GM12878 (cell line): ENCODE measurements at regions not wholly inside any gene's neighbourhood (a gene's known extent, or its start where the extent isn't known, plus 50 kb on each side); places are given as distances from the start of the nearest gene placed in this dataset.
A peak's percentile ranks its signal among the peaks of the same experiment; 100 is the strongest.

Source experiments
- ATAC-seq: fragments of 200-7000 bp; cut with Tn5 transposase; 3 replicates; pipeline ENCODE4 v1.9.1; 2020; ENCODE audit warnings: mild to moderate bottlenecking, moderate library complexity
- BruUV-seq: library from RNA; stranded (reverse); fragments of 400-500 nt; replicated peaks from 2 replicates; lab custom pipeline; 2021; lab: Mats Ljungman, UMichigan
- CTCF ChIA-PET: fragments of 300-600 bp; sonication (Branson Sonifier 250); formaldehyde crosslinking; extraction: SDS; loops from one replicate; lab custom pipeline; 2021; ENCODE audit warnings: inconsistent platforms; lab: Yijun Ruan, JAX
- POLR2A ChIA-PET: fragments of 350-600 bp; formaldehyde crosslinking; extraction: SDS; loops from one replicate; lab custom pipeline; 2021; ENCODE audit warnings: inconsistent platforms; lab: Charles Lee
- RAD21 ChIA-PET: fragments of 300-600 bp; sonication (Branson Sonifier 250); formaldehyde crosslinking; loops from one replicate; lab custom pipeline; 2023; ENCODE audit warnings: antibody characterized with exemption; ENCODE audit not compliant: unreplicated experiment; lab: Charles Lee
- SMC1A ChIA-PET: fragments of 300-600 bp; sonication (Branson Sonifier 250); formaldehyde crosslinking; loops from one replicate; lab custom pipeline; 2023; ENCODE audit not compliant: unreplicated experiment, uncharacterized antibody; lab: Charles Lee
- DNase-seq: peaks from one replicate; pipeline ENCODE4 v3.0.0-alpha.2; 2011; ENCODE audit warnings: low read depth, low spot score
- FAIRE-seq: peaks from 3 replicates; lab custom pipeline; 2011; peaks lifted over from hg19 to GRCh38; lab: Jason Lieb, UNC
- H2AFZ ChIP-seq: 2 replicates; pipeline ENCODE4 v1.6.0; 2011; ENCODE audit warnings: low read depth, low read length, control low read depth; ENCODE audit not compliant: control insufficient read depth
- H3K27ac ChIP-seq: 2 replicates; pipeline ENCODE4 v1.5.1; 2011; ENCODE audit warnings: control low read depth; ENCODE audit not compliant: control insufficient read depth, insufficient read depth
- H3K27me3 ChIP-seq, 2 experiments: replicated peaks in 1 of 2; 2 replicates each; pipeline versions ENCODE4 v1.6.0 to v1.6.1; 2011; ENCODE audit warnings: low read length in 1 of 2; ENCODE audit not compliant: control insufficient read depth in 2 of 2, insufficient read depth in 2 of 2
- H3K36me3 ChIP-seq, 2 experiments: 2 replicates each; pipeline ENCODE4 v1.5.1; 2011; ENCODE audit warnings: low read length in 1 of 2; ENCODE audit not compliant: control insufficient read depth in 2 of 2, insufficient read depth in 2 of 2
- H3K4me1 ChIP-seq: 2 replicates; pipeline ENCODE4 v1.6.1; 2011; ENCODE audit warnings: mild to moderate bottlenecking, low read length, moderate library complexity, mixed read lengths; ENCODE audit not compliant: control insufficient read depth, insufficient read depth
- H3K4me2 ChIP-seq: 2 replicates; pipeline ENCODE4 v1.6.0; 2011; ENCODE audit warnings: control low read depth; ENCODE audit not compliant: control insufficient read depth, insufficient read depth
- H3K4me3 ChIP-seq: fragments of 200-600 bp; sonication (generic); 2 replicates; pipeline ENCODE4 v1.5.1; 2016
- H3K79me2 ChIP-seq: 2 replicates; pipeline ENCODE4 v1.6.0; 2011; ENCODE audit warnings: low read length; ENCODE audit not compliant: control insufficient read depth, insufficient read depth
- H3K9ac ChIP-seq: 2 replicates; pipeline ENCODE4 v1.8.0; 2011; ENCODE audit warnings: low read length, control low read depth, mixed read lengths; ENCODE audit not compliant: control insufficient read depth, insufficient read depth
- H3K9me3 ChIP-seq: replicated peaks from 3 replicates; pipeline ENCODE4 v1.5.1; 2011; ENCODE audit warnings: mild to moderate bottlenecking, low read length; ENCODE audit not compliant: control insufficient read depth, insufficient read depth
- H4K20me1 ChIP-seq: 2 replicates; pipeline ENCODE4 v1.6.0; 2011; ENCODE audit not compliant: control insufficient read depth, insufficient read depth
- CBX5 ChIP-seq: sonication (generic); IDR thresholded peaks from 2 replicates; pipeline ENCODE4 v1.6.1; 2016; ENCODE audit warnings: low read depth, moderate library complexity, mild to moderate bottlenecking, inconsistent platforms
- CTCF ChIP-seq, 3 experiments: IDR thresholded peaks in 2 of 3; conservative IDR thresholded peaks in 1 of 3; 2 replicates each; pipeline ENCODE4 v1.5.1; 2011; ENCODE audit warnings: low read depth in 3 of 3, low read length in 3 of 3, mild to moderate bottlenecking in 3 of 3, control low read depth in 2 of 3, moderate library complexity in 2 of 3, inconsistent platforms in 1 of 3, mixed read lengths in 1 of 3; ENCODE audit not compliant: control insufficient read depth in 2 of 3, insufficient read depth in 1 of 3; ENCODE audit errors: extremely low read depth in 1 of 3
- FOXK2 ChIP-seq: fragments of 450-650 bp; IDR thresholded peaks from 2 replicates; pipeline ENCODE4 v1.6.1; 2017; ENCODE audit warnings: mild to moderate bottlenecking, moderate library complexity
- NKRF ChIP-seq: fragments of 450-650 bp; conservative IDR thresholded peaks from 2 replicates; pipeline ENCODE4 v1.6.1; 2017; ENCODE audit warnings: mild to moderate bottlenecking, moderate library complexity
- RAD21 ChIP-seq: IDR thresholded peaks from 2 replicates; pipeline ENCODE4 v1.6.1; 2011; ENCODE audit warnings: mild to moderate bottlenecking, low read depth, low read length, moderate library complexity; ENCODE audit not compliant: insufficient read depth
- RELB ChIP-seq: fragments of 450-650 bp; IDR thresholded peaks from 2 replicates; pipeline ENCODE4 v1.6.1; 2017; ENCODE audit warnings: low read depth, mild to moderate bottlenecking, moderate library complexity
- SMC3 ChIP-seq: IDR thresholded peaks from 2 replicates; pipeline ENCODE4 v1.6.1; 2011; ENCODE audit warnings: low read length, improper control_type of control experiment, borderline replicate concordance
- ZNF24 ChIP-seq: fragments of 450-650 bp; IDR thresholded peaks from 2 replicates; pipeline ENCODE4 v1.6.1; 2017; ENCODE audit warnings: antibody characterized with exemption, mild to moderate bottlenecking
- ZNF622 ChIP-seq: fragments of 450-650 bp; IDR thresholded peaks from 2 replicates; pipeline ENCODE4 v1.6.1; 2017; ENCODE audit warnings: mild to moderate bottlenecking, inconsistent platforms
- WGBS: methylation state at CpG from one replicate; pipeline ENCODE4 v1.1.6; 2016; ENCODE audit warnings: low lambda C conversion rate; ENCODE audit not compliant: insufficient replicate concordance, insufficient coverage; ENCODE audit errors: missing lambda C conversion rate; 5-methylcytosine and 5-hydroxymethylcytosine counted together
- in situ Hi-C: fragments of 300-500 bp; cut with MboI; formaldehyde crosslinking; loops from 9 replicates; pipeline ENCODE4 v1.14.3; 2018; ENCODE audit warnings: mixed read lengths
- intact Hi-C: fragments of 100-400 bp; cut with micrococcal nuclease; formaldehyde crosslinking; loops from one replicate; pipeline ENCODE4 v1.14.2; 2022; ENCODE audit not compliant: unreplicated experiment

- Histone ChIP-seq H3K9ac (no peak overlapping the region), H2AFZ (no peak overlapping the region), H3K4me2 (no peak overlapping the region), H3K27ac (no peak overlapping the region), H3K27me3 (no peaks in the 10 kb centered on the region), H3K79me2 (no peaks in the 10 kb centered on the region), H3K4me1 (no peaks in the 10 kb centered on the region), H3K36me3 (no peaks in the 10 kb centered on the region), H4K20me1 (no peaks in the 10 kb centered on the region), H3K9me3 (no peaks in the 10 kb centered on the region), H3K4me3 (no peak overlapping the region)
- intact Hi-C loops = loop anchor here (10.0 kb wide), 2 partner anchors 382 to 428 kb away; no protein-coding TSS in a partner anchor
- ChIA-PET POLR2A (no interaction called here), RAD21 (interaction anchor here (0.7 to 4.8 kb wide), 2 partner anchors 16 to 104 kb away, joined by 3 to 32 read pairs; no protein-coding TSS in a partner anchor), CTCF (interaction anchor here (1.2 to 4.5 kb wide), 7 partner anchors 10 to 1644 kb away, joined by 3 to 38 read pairs (median 4); no protein-coding TSS in a partner anchor), SMC1A (interaction anchor here (1.0 to 4.4 kb wide), 8 partner anchors 12 to 1645 kb away, joined by 3 to 44 read pairs (median 6); no protein-coding TSS in a partner anchor)
- in situ Hi-C loops = no loop called here
- ATAC-seq (peak; percentile 50), DNase-seq (no peak), FAIRE-seq (no peak)
- WGBS = 86% methylated on average over 4 of the region's 4 CpGs
- TF ChIP-seq ZNF24 (peak; percentile 90), FOXK2 (no peak), CTCF (IDR thresholded peaks at IDR 0.05 in 2 of 3, conservative IDR thresholded peaks at IDR 0.05 in 1 of 3; ENCODE audit: control insufficient read depth in 2 of 3, extremely low read depth in 1 of 3, insufficient read depth in 1 of 3, low read depth in 3 of 3, low read length in 3 of 3) (peak in 2 of 3 experiments; percentile 23 to 36; a peak in 2 of 6 replicates), SMC3 (peak; percentile 31; the same call in 1 of the 2 replicates), RAD21 (peak; percentile 42)
- no TSS peak for BruUV-seq
These were observed 524.1 kb upstream of the FBXO33 start for GRCh38 chr14:39956372-39956771.

GRCh38 chr14:39948235-39948634 lies 516.0 kb upstream of the FBXO33 start:
- Histone ChIP-seq H3K36me3 (no peaks in the 10 kb centered on the region), H3K27ac (no peak overlapping the region), H3K4me3 (no peak overlapping the region), H3K79me2 (no peaks in the 10 kb centered on the region), H2AFZ (no peak overlapping the region), H3K9ac (no peak overlapping the region), H3K27me3 (no peaks in the 10 kb centered on the region), H3K9me3 (no peaks in the 10 kb centered on the region), H3K4me2 (no peak overlapping the region), H3K4me1 (no peaks in the 10 kb centered on the region), H4K20me1 (no peaks in the 10 kb centered on the region)
- FAIRE-seq (no peak), DNase-seq (no peak), ATAC-seq (no peak)
- SMC1A ChIA-PET = no interaction called here
- RAD21 ChIA-PET = no interaction called here
- CTCF ChIA-PET = no interaction called here
- 0% methylated on average over 2 of the region's 2 CpGs for WGBS
- in situ Hi-C loops (no loop called here), intact Hi-C loops (no loop called here)
- BruUV-seq = no TSS peak
- POLR2A ChIA-PET = no interaction called here
- TF ChIP-seq ZNF622 (no peak), NKRF (no peak), CBX5 (no peak), RELB (no peak)
